ENCODE measurements at regions not wholly inside any gene's neighbourhood (a gene's known extent, or its start where the extent isn't known, plus 50 kb on each side); places are given as distances from the start of the nearest gene placed in this dataset.

DNA sequence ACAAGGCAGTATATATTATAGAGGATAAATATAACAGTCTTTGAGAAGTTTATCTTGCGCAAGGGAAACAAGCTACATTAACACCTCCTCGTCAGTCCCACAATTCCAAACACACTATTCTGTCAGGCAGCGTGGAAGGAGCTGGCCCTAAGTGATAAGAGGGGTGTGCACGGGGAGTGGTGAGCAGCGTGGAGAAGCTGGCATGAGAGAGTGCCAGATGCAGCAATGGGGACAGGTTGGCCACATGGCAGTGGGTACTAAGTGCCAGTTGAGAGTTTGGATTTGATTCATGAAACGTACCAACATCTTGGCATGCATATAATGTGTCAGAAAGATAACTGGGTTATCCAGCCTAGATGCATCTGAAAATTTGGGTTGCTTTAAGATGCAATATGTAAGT lies 460.2 kb downstream of the ICE1 start:
- H3K9me3 Mint-ChIP-seq, result no peaks in the 10 kb centered on the region
- WGBS (ENCODE audit: extremely low coverage, insufficient read length, low lambda C conversion rate), result no CpG with 5 or more reads among the region's 6 CpGs

More for the DNA sequence above, 460.2 kb downstream of the ICE1 start:
- Histone ChIP-seq H4K5ac (ENCODE audit: insufficient read length, low read depth, low read length) (no peak overlapping the region), H3K4ac (ENCODE audit: low read depth, low read length) (no peak overlapping the region), H2BK120ac (ENCODE audit: low read depth, low read length, poor library complexity, severe bottlenecking) (no peak overlapping the region), H3K18ac (ENCODE audit: insufficient read length, low read depth, low read length) (no peak overlapping the region), H3K27ac (ENCODE audit: insufficient read length, low read depth, low read length) (no peak overlapping the region), H3K27me3 (ENCODE audit: insufficient read depth, low read length) (no peaks in the 10 kb centered on the region), H3K79me2 (ENCODE audit: insufficient read depth, low read length) (no peaks in the 10 kb centered on the region), H4K20me1 (ENCODE audit: control insufficient read depth, insufficient read depth, insufficient read length) (no peaks in the 10 kb centered on the region), H3K9ac (ENCODE audit: extremely low read depth, insufficient read length, low read length) (no peak overlapping the region), H3K14ac (ENCODE audit: insufficient read depth, low read length) (no peak overlapping the region), H2BK12ac (ENCODE audit: insufficient read length, low read depth, low read length) (no peak overlapping the region), H2BK20ac (ENCODE audit: low read depth, low read length, poor library complexity, severe bottlenecking) (no peak overlapping the region), H2BK15ac (ENCODE audit: low read depth, low read length) (no peak overlapping the region), H3K4me2 (ENCODE audit: insufficient read depth, insufficient read length, low read length) (no peak overlapping the region), H3K23me2 (ENCODE audit: insufficient read length, low read depth, low read length, poor library complexity, severe bottlenecking) (no peaks in the 10 kb centered on the region), H3K23ac (ENCODE audit: insufficient read length, low read depth, low read length) (no peak overlapping the region), H3K56ac (ENCODE audit: insufficient read length, low read depth, low read length) (no peak overlapping the region), H3K79me1 (ENCODE audit: insufficient read depth, low read depth, low read length, poor library complexity, severe bottlenecking) (no peaks in the 10 kb centered on the region), H3K9me3 (ENCODE audit: control insufficient read depth, low read depth, low read length) (no peaks in the 10 kb centered on the region), H2BK5ac (ENCODE audit: insufficient read length, low read length) (no peak overlapping the region), H2AFZ (ENCODE audit: low read length) (no peak overlapping the region), H4K8ac (replicated peaks; ENCODE audit: insufficient read length, low read depth, low read length) (no peak overlapping the region), H3T11ph (ENCODE audit: low read length) (no peak overlapping the region), H3K4me1 (ENCODE audit: insufficient read depth, low read length) (no peaks in the 10 kb centered on the region), H4K91ac (ENCODE audit: insufficient read length, low read depth, low read length) (no peak overlapping the region), H2AK5ac (ENCODE audit: insufficient read length, low read length) (no peak overlapping the region)
- TF ChIP-seq, protein P1, sequence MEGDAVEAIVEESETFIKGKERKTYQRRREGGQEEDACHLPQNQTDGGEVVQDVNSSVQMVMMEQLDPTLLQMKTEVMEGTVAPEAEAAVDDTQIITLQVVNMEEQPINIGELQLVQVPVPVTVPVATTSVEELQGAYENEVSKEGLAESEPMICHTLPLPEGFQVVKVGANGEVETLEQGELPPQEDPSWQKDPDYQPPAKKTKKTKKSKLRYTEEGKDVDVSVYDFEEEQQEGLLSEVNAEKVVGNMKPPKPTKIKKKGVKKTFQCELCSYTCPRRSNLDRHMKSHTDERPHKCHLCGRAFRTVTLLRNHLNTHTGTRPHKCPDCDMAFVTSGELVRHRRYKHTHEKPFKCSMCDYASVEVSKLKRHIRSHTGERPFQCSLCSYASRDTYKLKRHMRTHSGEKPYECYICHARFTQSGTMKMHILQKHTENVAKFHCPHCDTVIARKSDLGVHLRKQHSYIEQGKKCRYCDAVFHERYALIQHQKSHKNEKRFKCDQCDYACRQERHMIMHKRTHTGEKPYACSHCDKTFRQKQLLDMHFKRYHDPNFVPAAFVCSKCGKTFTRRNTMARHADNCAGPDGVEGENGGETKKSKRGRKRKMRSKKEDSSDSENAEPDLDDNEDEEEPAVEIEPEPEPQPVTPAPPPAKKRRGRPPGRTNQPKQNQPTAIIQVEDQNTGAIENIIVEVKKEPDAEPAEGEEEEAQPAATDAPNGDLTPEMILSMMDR (conservative IDR thresholded peaks at IDR 0.05), result no peak
- Mint-ChIP-seq H3K27me3 (ENCODE audit: low read depth) (peaks cover 12% of the 10 kb centered on the region), H3K4me1 (peaks cover 0 to 4% of the 10 kb centered on the region in 2 experiments; a peak in 1 of 4 replicates), H3K27ac (no peak overlapping the region), H3K36me3 (ENCODE audit: insufficient read depth in 1 of 3, low read depth in 3 of 3) (no peaks in the 10 kb centered on the region), H3K4me3 (no peak overlapping the region)
- no peak for DNase-seq
